ENCODE measurements at regions not wholly inside any gene's neighbourhood (a gene's known extent, or its start where the extent isn't known, plus 50 kb on each side); places are given as distances from the start of the nearest gene placed in this dataset.

- DNase-seq, result no peak
Observed at GRCh38 chr7:35747611-35748010, 52.7 kb upstream of the HERPUD2 start.

DNA sequence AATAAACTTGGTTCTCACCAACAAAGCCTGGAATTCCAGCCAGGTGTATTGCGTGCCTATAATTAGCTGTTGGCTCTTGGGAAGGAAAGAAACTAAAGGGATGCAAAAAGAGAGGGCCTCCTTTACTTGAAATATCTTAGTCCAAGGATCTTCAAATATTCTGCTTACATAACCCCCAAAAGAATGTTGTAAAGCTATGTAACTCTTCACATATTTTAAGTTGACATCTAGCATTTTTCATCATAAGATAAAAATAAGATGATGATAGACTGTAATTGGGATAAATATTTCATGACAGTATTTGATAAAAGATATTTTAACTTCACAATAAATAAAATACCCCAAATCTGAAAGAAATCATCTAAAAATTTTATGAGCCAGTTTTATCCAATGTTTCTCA, 52.5 kb upstream of the SEPTIN7 start:
- DNase-seq, result no peak

DNA sequence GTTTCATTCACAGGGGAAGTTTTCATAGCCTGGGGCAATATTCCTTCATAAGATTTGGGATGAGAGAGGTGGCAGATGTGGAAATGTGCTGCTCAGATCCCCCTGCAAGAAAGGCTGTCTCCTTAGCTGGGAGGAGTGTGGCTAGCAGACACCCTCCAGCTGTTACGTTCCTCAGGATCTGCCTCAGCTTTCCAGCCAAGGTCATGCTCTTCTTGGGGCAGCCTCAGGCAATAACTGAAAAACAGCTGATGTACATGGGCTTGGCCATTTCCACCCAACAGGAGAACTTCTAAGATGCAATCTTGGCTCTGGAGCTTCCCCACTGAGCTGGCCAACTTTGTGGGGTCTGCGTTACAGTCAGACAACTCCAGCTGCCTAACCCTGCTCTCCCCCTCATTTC, 51.3 kb upstream of the SEPTIN7 start:
- peak; percentile 42 for DNase-seq

All from left kidney (tissue), 1 donor.